22Rv1 (cell line): ENCODE measurements at regions not wholly inside any gene's neighbourhood (a gene's known extent, or its start where the extent isn't known, plus 50 kb on each side); places are given as distances from the start of the nearest gene placed in this dataset.

Source experiments
- CTCF ChIP-seq: fragments of 450-650 bp; IDR thresholded peaks from 2 replicates; pipeline ENCODE4 v1.5.1; 2017; ENCODE audit warnings: mild to moderate bottlenecking
- ZFX ChIP-seq: fragments of 450-650 bp; IDR thresholded peaks from 2 replicates; pipeline ENCODE4 v1.6.1; 2017; ENCODE audit warnings: antibody characterized with exemption, borderline replicate concordance

GRCh38 chr11:16547879-16548278 lies 190.6 kb upstream of the C11orf58 start:
- TF ChIP-seq CTCF = no peak
- TF ChIP-seq ZFX = no peak
